ENCODE measurements at regions not wholly inside any gene's neighbourhood (a gene's known extent, or its start where the extent isn't known, plus 50 kb on each side); places are given as distances from the start of the nearest gene placed in this dataset.

GRCh38 chr13:106433066-106433465 lies 102.4 kb downstream of the EFNB2 start:
- DNase-seq (ENCODE audit: low read depth): no peak

- no peak for DNase-seq (ENCODE audit: low read depth)
Observed at GRCh38 chr13:106432636-106433035, 102.8 kb downstream of the EFNB2 start.

- no peak for DNase-seq (ENCODE audit: low read depth)
Observed at GRCh38 chr13:106426909-106427308, 108.6 kb downstream of the EFNB2 start.

GRCh38 chr13:106425661-106426060 lies 109.8 kb downstream of the EFNB2 start:
- DNase-seq (ENCODE audit: low read depth): no peak

- DNase-seq (ENCODE audit: low read depth): no peak
Observed at GRCh38 chr13:106424805-106425204, 110.7 kb downstream of the EFNB2 start.

- DNase-seq (ENCODE audit: low read depth): no peak
Observed at GRCh38 chr13:106423530-106423929, 111.9 kb downstream of the EFNB2 start.

GRCh38 chr13:106418556-106418955 lies 116.9 kb downstream of the EFNB2 start:
- DNase-seq (ENCODE audit: low read depth): no peak

- DNase-seq (ENCODE audit: low read depth): no peak
Observed at GRCh38 chr13:106417467-106418110, 117.9 kb downstream of the EFNB2 start.

GRCh38 chr13:106416645-106417044 lies 118.8 kb downstream of the EFNB2 start:
- no peak for DNase-seq (ENCODE audit: low read depth)

- DNase-seq (ENCODE audit: low read depth): no peak
Observed at GRCh38 chr13:106415971-106416370, 119.5 kb downstream of the EFNB2 start.

GRCh38 chr13:106415442-106415841 lies 120.0 kb downstream of the EFNB2 start:
- DNase-seq (ENCODE audit: low read depth): no peak

- no peak for DNase-seq (ENCODE audit: low read depth)
Observed at GRCh38 chr13:106407338-106407737, 128.1 kb downstream of the EFNB2 start.

GRCh38 chr13:106405731-106406130 lies 129.7 kb downstream of the EFNB2 start:
- no peak for DNase-seq (ENCODE audit: low read depth)

GRCh38 chr13:106403280-106403679 lies 132.2 kb downstream of the EFNB2 start:
- no peak for DNase-seq (ENCODE audit: low read depth)

- DNase-seq (ENCODE audit: low read depth): no peak
Observed at GRCh38 chr13:106402866-106403265, 132.6 kb downstream of the EFNB2 start.

- DNase-seq (ENCODE audit: low read depth): no peak
Observed at GRCh38 chr13:106401081-106401480, 134.4 kb downstream of the EFNB2 start.

- DNase-seq (ENCODE audit: low read depth): no peak
Observed at GRCh38 chr13:106400289-106400688, 135.2 kb downstream of the EFNB2 start.

GRCh38 chr13:106398289-106398688 lies 137.2 kb downstream of the EFNB2 start:
- no peak for DNase-seq (ENCODE audit: low read depth)

GRCh38 chr13:106393776-106394175 lies 141.7 kb downstream of the EFNB2 start:
- no peak for DNase-seq (ENCODE audit: low read depth)

- DNase-seq (ENCODE audit: low read depth): no peak
Observed at GRCh38 chr13:106391681-106392080, 143.8 kb downstream of the EFNB2 start.

GRCh38 chr13:106391271-106391670 lies 144.2 kb downstream of the EFNB2 start:
- DNase-seq (ENCODE audit: low read depth): no peak

- DNase-seq (ENCODE audit: low read depth): no peak
Observed at GRCh38 chr13:106390367-106390766, 145.1 kb downstream of the EFNB2 start.

GRCh38 chr13:106385654-106386053 lies 149.8 kb downstream of the EFNB2 start:
- DNase-seq (ENCODE audit: low read depth): no peak

GRCh38 chr13:106384516-106384915 lies 150.9 kb downstream of the EFNB2 start:
- DNase-seq (ENCODE audit: low read depth): no peak

GRCh38 chr13:106383791-106384190 lies 151.7 kb downstream of the EFNB2 start:
- DNase-seq (ENCODE audit: low read depth): no peak

Measured in activated gamma-delta T cell treated with anti-CD3 and anti-CD28 coated beads, Interleukin-2, amount 50 U/mL, for 16 hours (primary cell).